HG03095 (cell line): ENCODE measurements at regions not wholly inside any gene's neighbourhood (a gene's known extent, or its start where the extent isn't known, plus 50 kb on each side); places are given as distances from the start of the nearest gene placed in this dataset.

Source experiments
- ATAC-seq: cut with Tn5 transposase; IDR thresholded peaks from one replicate; pipeline ENCODE4 v1.9.1; 2021; ENCODE audit warnings: moderate library complexity; ENCODE audit not compliant: unreplicated experiment

GRCh38 chr21:43318841-43319781, 107.8 kb downstream of the SIK1 start:
- ATAC-seq: peak; percentile 56

DNA sequence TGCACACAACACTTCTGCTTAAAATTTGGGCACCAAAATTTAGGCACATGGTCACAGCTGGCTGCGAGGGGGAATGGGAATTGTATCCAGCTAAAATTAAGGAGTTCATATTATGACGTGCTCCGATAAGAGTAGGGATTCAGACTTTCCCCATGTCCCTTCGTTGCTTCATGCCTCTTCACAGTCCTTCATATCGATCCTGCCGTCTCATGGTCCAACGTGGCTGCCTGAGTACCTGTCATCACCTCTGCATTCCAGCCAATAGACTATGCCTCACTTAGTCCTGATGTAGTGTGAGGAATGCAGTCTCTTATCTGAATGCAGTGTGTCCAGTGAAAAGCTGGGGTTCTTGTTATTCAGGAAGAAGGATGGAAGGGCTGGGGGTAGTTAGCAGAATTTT, 108.6 kb downstream of the SIK1 start:
- no peak for ATAC-seq

DNA sequence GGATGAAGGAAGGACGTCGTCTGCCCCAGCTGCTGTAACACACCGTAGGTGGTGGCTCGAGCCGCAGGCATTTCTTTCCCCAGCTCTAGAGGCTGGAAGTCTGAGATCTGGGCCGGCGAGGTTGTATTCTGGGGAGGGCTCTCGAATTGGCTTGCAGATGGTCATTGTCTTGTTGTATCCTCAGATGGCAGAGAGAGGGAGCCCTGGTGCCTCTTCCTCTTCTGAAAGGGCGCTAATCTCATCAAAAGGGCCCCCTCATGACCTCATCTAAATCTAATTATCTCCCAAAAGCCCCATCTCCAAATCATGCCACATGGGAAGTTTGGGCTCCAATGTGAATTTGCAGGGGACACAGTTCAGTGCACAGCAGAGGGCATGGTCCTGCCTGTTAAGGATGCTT, 109.0 kb downstream of the SIK1 start:
- ATAC-seq: no peak

- no peak for ATAC-seq
These were observed 109.6 kb downstream of the SIK1 start for GRCh38 chr21:43317254-43317748.

- no peak for ATAC-seq
These were observed 110.6 kb downstream of the SIK1 start for GRCh38 chr21:43316156-43316845.

- ATAC-seq: no peak
These were observed 111.4 kb downstream of the SIK1 start for GRCh38 chr21:43315244-43316137.

GRCh38 chr21:43313939-43314405, 113.0 kb downstream of the SIK1 start:
- ATAC-seq: no peak

GRCh38 chr21:43313221-43313938, 113.6 kb downstream of the SIK1 start:
- ATAC-seq: no peak

DNA sequence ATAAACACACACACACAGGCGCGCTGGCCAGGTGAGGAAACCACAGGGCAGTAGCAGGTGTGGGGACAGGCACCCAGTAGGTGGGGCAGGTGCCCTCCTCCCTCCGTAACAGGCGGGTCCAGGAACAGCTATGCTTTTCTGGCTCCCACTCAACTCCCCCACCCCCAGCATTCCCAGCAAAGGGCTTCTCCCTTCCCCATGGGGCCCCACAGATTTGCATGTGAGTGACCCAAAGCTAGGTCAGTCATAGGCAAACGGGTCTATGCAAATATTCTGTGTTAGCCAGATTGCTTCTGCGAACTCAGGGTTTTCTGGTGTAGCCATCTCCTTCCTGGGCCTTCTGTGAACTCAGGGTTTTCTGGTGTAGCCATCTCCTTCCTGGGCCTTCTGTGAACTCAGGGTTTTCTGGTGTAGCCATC, 114.2 kb downstream of the SIK1 start:
- ATAC-seq: peak; percentile 63

- ATAC-seq: no peak
These were observed 114.9 kb downstream of the SIK1 start for GRCh38 chr21:43312011-43312410.

- no peak for ATAC-seq
These were observed 115.6 kb downstream of the SIK1 start for GRCh38 chr21:43311301-43311817.

DNA sequence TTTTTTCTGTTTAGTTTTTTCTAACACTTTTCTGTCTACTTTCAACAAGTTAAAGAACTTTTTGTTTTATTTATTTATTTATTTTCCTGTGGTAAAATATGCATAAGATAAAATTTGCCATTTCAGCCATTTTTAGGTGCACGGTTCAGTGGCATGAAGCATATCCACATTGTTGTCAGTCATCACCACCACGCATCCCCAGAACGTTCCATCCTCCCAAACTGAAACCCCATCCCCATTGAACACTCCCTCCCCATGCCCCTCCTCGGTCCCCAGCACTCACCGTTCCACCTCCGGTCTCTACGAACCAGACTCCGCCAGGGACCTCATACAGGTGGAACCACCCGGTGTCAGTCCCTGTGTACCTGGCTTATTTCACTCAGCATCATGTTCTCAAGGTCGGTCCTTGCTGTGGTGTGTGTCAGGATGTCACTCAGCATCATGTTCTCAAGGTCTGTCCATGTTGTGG, 118.1 kb downstream of the SIK1 start:
- no peak for ATAC-seq

DNA sequence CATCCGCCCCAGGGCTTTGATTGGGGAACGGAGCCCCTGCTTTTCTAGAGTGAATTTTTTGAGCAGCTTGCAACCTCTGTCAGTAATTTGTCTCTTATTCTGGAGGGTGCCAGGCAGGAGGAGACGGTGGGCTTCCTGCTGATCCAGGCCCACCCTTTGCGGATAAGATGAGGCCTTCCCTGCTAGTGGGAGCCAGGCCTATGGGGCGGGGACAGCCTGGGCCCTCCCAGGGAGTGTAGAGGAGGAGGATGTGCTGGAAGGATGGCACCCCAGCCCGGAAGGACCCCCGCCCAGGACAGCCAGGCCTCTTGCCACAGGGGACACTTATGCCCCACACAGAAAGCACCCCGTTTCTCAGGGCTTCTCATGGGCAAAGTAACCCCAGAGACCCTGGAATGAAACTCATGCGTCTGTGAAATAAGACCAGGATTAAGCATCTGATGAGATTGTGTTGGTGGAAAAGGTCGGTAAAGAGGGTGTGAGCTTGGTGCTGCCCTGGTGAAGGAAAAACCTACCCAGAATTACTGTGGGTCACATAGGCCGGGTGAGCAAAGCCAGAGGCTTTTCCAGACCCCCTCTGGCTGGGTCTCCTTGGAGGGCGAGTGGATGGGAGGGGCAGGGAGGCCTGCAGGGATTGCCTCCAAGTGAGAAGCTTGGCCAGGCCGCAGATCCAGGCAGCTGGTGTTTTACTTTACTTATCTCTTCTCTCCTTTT, 118.7 kb downstream of the SIK1 start:
- no peak for ATAC-seq

DNA sequence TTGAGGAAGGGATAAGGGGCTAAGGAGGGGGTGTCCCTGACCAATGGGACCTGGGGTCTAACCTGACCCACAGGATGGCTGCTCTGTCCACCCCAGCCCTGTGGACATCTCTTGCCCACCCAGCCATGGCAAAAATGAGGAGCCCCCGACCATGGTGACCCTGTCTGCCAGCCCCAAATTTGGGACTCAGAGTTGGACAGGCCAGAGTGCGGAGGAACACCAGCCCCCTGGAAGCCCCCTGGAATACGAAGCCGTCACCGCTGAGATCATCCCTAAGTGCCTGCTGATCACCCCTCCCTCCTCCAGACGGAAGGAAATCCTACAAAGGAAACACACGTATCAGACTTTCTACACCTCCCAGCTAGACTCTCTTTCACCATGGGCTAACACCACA, 119.3 kb downstream of the SIK1 start:
- no peak for ATAC-seq

- no peak for ATAC-seq
These were observed 119.8 kb downstream of the SIK1 start for GRCh38 chr21:43306911-43307676.

GRCh38 chr21:43306391-43306790, 120.5 kb downstream of the SIK1 start:
- no peak for ATAC-seq

GRCh38 chr21:43305811-43306311, 121.1 kb downstream of the SIK1 start:
- ATAC-seq: no peak

GRCh38 chr21:43305336-43305665, 121.6 kb downstream of the SIK1 start:
- ATAC-seq: no peak
